GM12878 (cell line): ENCODE measurements at regions not wholly inside any gene's neighbourhood (a gene's known extent, or its start where the extent isn't known, plus 50 kb on each side); places are given as distances from the start of the nearest gene placed in this dataset.

ENCODE experiments used
- ATAC-seq: fragments of 200-7000 bp; cut with Tn5 transposase; 3 replicates; pipeline ENCODE4 v1.9.1; 2020; ENCODE audit warnings: mild to moderate bottlenecking, moderate library complexity
- BruUV-seq: library from RNA; stranded (reverse); fragments of 400-500 nt; replicated peaks from 2 replicates; lab custom pipeline; 2021; lab: Mats Ljungman, UMichigan
- CTCF ChIA-PET: fragments of 300-600 bp; sonication (Branson Sonifier 250); formaldehyde crosslinking; extraction: SDS; loops from one replicate; lab custom pipeline; 2021; ENCODE audit warnings: inconsistent platforms; lab: Yijun Ruan, JAX
- POLR2A ChIA-PET: fragments of 350-600 bp; formaldehyde crosslinking; extraction: SDS; loops from one replicate; lab custom pipeline; 2021; ENCODE audit warnings: inconsistent platforms; lab: Charles Lee
- RAD21 ChIA-PET: fragments of 300-600 bp; sonication (Branson Sonifier 250); formaldehyde crosslinking; loops from one replicate; lab custom pipeline; 2023; ENCODE audit warnings: antibody characterized with exemption; ENCODE audit not compliant: unreplicated experiment; lab: Charles Lee
- SMC1A ChIA-PET: fragments of 300-600 bp; sonication (Branson Sonifier 250); formaldehyde crosslinking; loops from one replicate; lab custom pipeline; 2023; ENCODE audit not compliant: unreplicated experiment, uncharacterized antibody; lab: Charles Lee
- DNase-seq: peaks from one replicate; pipeline ENCODE4 v3.0.0-alpha.2; 2011; ENCODE audit warnings: low read depth, low spot score
- FAIRE-seq: peaks from 3 replicates; lab custom pipeline; 2011; peaks lifted over from hg19 to GRCh38; lab: Jason Lieb, UNC
- H2AFZ ChIP-seq: 2 replicates; pipeline ENCODE4 v1.6.0; 2011; ENCODE audit warnings: low read depth, low read length, control low read depth; ENCODE audit not compliant: control insufficient read depth
- H3K27ac ChIP-seq: 2 replicates; pipeline ENCODE4 v1.5.1; 2011; ENCODE audit warnings: control low read depth; ENCODE audit not compliant: control insufficient read depth, insufficient read depth
- H3K27me3 ChIP-seq, 2 experiments: replicated peaks in 1 of 2; 2 replicates each; pipeline versions ENCODE4 v1.6.0 to v1.6.1; 2011; ENCODE audit warnings: low read length in 1 of 2; ENCODE audit not compliant: control insufficient read depth in 2 of 2, insufficient read depth in 2 of 2
- H3K36me3 ChIP-seq, 2 experiments: 2 replicates each; pipeline ENCODE4 v1.5.1; 2011; ENCODE audit warnings: low read length in 1 of 2; ENCODE audit not compliant: control insufficient read depth in 2 of 2, insufficient read depth in 2 of 2
- H3K4me1 ChIP-seq: 2 replicates; pipeline ENCODE4 v1.6.1; 2011; ENCODE audit warnings: mild to moderate bottlenecking, low read length, moderate library complexity, mixed read lengths; ENCODE audit not compliant: control insufficient read depth, insufficient read depth
- H3K4me2 ChIP-seq: 2 replicates; pipeline ENCODE4 v1.6.0; 2011; ENCODE audit warnings: control low read depth; ENCODE audit not compliant: control insufficient read depth, insufficient read depth
- H3K4me3 ChIP-seq: fragments of 200-600 bp; sonication (generic); 2 replicates; pipeline ENCODE4 v1.5.1; 2016
- H3K79me2 ChIP-seq: 2 replicates; pipeline ENCODE4 v1.6.0; 2011; ENCODE audit warnings: low read length; ENCODE audit not compliant: control insufficient read depth, insufficient read depth
- H3K9ac ChIP-seq: 2 replicates; pipeline ENCODE4 v1.8.0; 2011; ENCODE audit warnings: low read length, control low read depth, mixed read lengths; ENCODE audit not compliant: control insufficient read depth, insufficient read depth
- H3K9me3 ChIP-seq: replicated peaks from 3 replicates; pipeline ENCODE4 v1.5.1; 2011; ENCODE audit warnings: mild to moderate bottlenecking, low read length; ENCODE audit not compliant: control insufficient read depth, insufficient read depth
- H4K20me1 ChIP-seq: 2 replicates; pipeline ENCODE4 v1.6.0; 2011; ENCODE audit not compliant: control insufficient read depth, insufficient read depth
- BHLHE40 ChIP-seq, 2 experiments: fragments of 450-650 bp in 1 of 2; IDR thresholded peaks; 2 replicates each; pipeline ENCODE4 v1.6.1; 2011 to 2017; ENCODE audit warnings: low read depth in 2 of 2, borderline replicate concordance in 1 of 2, improper control_type of control experiment in 1 of 2, low read length in 1 of 2, mild to moderate bottlenecking in 1 of 2
- ETV6 ChIP-seq, 2 experiments: fragments of 450-650 bp in 1 of 2; IDR thresholded peaks in 1 of 2; conservative IDR thresholded peaks in 1 of 2; 2 replicates each; pipeline ENCODE4 v1.6.1; 2014; ENCODE audit warnings: antibody characterized with exemption in 1 of 2, borderline replicate concordance in 1 of 2, low read depth in 1 of 2, mild to moderate bottlenecking in 1 of 2, moderate library complexity in 1 of 2
- IKZF2 ChIP-seq, 2 experiments: fragments of 450-650 bp; IDR thresholded peaks; 2 replicates each; pipeline ENCODE4 v1.6.1; 2017; ENCODE audit warnings: mild to moderate bottlenecking in 2 of 2, moderate library complexity in 2 of 2
- PAX8 ChIP-seq: fragments of 450-650 bp; IDR thresholded peaks from 2 replicates; pipeline ENCODE4 v1.6.1; 2017; ENCODE audit warnings: mild to moderate bottlenecking, moderate library complexity
- RAD51 ChIP-seq: fragments of 450-650 bp; IDR thresholded peaks from 2 replicates; pipeline ENCODE4 v1.6.1; 2016; ENCODE audit warnings: moderate library complexity, mild to moderate bottlenecking, inconsistent platforms
- TAF1 ChIP-seq: IDR thresholded peaks from 2 replicates; pipeline ENCODE4 v1.6.1; 2011; ENCODE audit warnings: mild to moderate bottlenecking, low read depth, low read length, borderline replicate concordance
- TCF3 ChIP-seq: IDR thresholded peaks from 2 replicates; pipeline ENCODE4 v1.6.1; 2012; ENCODE audit warnings: low read depth, mild to moderate bottlenecking, low read length, borderline replicate concordance; ENCODE audit not compliant: insufficient read depth
- ZBTB11 ChIP-seq: fragments of 450-650 bp; formaldehyde crosslinking; IDR thresholded peaks from 2 replicates; pipeline ENCODE4 v1.5.0; 2022; ENCODE audit warnings: mild to moderate bottlenecking, missing genetic modification characterization
- WGBS: methylation state at CpG from one replicate; pipeline ENCODE4 v1.1.6; 2016; ENCODE audit warnings: low lambda C conversion rate; ENCODE audit not compliant: insufficient replicate concordance, insufficient coverage; ENCODE audit errors: missing lambda C conversion rate; 5-methylcytosine and 5-hydroxymethylcytosine counted together
- in situ Hi-C: fragments of 300-500 bp; cut with MboI; formaldehyde crosslinking; loops from 9 replicates; pipeline ENCODE4 v1.14.3; 2018; ENCODE audit warnings: mixed read lengths
- intact Hi-C: fragments of 100-400 bp; cut with micrococcal nuclease; formaldehyde crosslinking; loops from one replicate; pipeline ENCODE4 v1.14.2; 2022; ENCODE audit not compliant: unreplicated experiment
- TF ChIP-seq, protein P1 (sequence below): fragments of 450-650 bp; IDR thresholded peaks from 2 replicates; pipeline ENCODE4 v1.6.1; 2016; ENCODE audit warnings: mild to moderate bottlenecking, moderate library complexity, borderline replicate concordance

- peaks cover 1% of the 10 kb centered on the region; the same call in 1 of the 3 replicates for H3K9me3 ChIP-seq
- H3K4me2 ChIP-seq, result no peak overlapping the region
- RAD21 ChIA-PET, result interaction anchor here (1.2 kb wide), 1 partner anchor 14 kb away, joined by 3 read pairs; no protein-coding TSS in a partner anchor
- POLR2A ChIA-PET, result interaction anchor here (0.6 kb wide), 1 partner anchor 24 kb away, joined by 3 read pairs; no protein-coding TSS in a partner anchor
- in situ Hi-C loops, result no loop called here
- 56% methylated on average over 4 of the region's 4 CpGs for WGBS
- ATAC-seq, result 0 out of 3 replicates have a peak, but pooled peaks have one; percentile 16
- H3K79me2 ChIP-seq, result no peaks in the 10 kb centered on the region
- no peak overlapping the region for H3K27ac ChIP-seq
- no peaks in the 10 kb centered on the region for H3K36me3 ChIP-seq
- H2AFZ ChIP-seq, result no peak overlapping the region
- H3K9ac ChIP-seq, result no peak overlapping the region
- TF ChIP-seq IKZF2 (IDR thresholded peaks at IDR 0.05), result no peak
- TF ChIP-seq ETV6 (conservative IDR thresholded peaks at IDR 0.05 in 1 of 2, IDR thresholded peaks at IDR 0.05 in 1 of 2; ENCODE audit: borderline replicate concordance in 1 of 2, low read depth in 1 of 2), result no peak
- no peak for TF ChIP-seq TCF3
- TF ChIP-seq RAD51, result no peak
- TF ChIP-seq, protein P1, sequence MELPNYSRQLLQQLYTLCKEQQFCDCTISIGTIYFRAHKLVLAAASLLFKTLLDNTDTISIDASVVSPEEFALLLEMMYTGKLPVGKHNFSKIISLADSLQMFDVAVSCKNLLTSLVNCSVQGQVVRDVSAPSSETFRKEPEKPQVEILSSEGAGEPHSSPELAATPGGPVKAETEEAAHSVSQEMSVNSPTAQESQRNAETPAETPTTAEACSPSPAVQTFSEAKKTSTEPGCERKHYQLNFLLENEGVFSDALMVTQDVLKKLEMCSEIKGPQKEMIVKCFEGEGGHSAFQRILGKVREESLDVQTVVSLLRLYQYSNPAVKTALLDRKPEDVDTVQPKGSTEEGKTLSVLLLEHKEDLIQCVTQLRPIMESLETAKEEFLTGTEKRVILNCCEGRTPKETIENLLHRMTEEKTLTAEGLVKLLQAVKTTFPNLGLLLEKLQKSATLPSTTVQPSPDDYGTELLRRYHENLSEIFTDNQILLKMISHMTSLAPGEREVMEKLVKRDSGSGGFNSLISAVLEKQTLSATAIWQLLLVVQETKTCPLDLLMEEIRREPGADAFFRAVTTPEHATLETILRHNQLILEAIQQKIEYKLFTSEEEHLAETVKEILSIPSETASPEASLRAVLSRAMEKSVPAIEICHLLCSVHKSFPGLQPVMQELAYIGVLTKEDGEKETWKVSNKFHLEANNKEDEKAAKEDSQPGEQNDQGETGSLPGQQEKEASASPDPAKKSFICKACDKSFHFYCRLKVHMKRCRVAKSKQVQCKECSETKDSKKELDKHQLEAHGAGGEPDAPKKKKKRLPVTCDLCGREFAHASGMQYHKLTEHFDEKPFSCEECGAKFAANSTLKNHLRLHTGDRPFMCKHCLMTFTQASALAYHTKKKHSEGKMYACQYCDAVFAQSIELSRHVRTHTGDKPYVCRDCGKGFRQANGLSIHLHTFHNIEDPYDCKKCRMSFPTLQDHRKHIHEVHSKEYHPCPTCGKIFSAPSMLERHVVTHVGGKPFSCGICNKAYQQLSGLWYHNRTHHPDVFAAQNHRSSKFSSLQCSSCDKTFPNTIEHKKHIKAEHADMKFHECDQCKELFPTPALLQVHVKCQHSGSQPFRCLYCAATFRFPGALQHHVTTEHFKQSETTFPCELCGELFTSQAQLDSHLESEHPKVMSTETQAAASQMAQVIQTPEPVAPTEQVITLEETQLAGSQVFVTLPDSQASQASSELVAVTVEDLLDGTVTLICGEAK, result no peak
- TF ChIP-seq ZBTB11 (CRISPR knock-in tag), result no peak
- TF ChIP-seq BHLHE40 (IDR thresholded peaks at IDR 0.05; ENCODE audit: borderline replicate concordance in 1 of 2, low read depth in 2 of 2, low read length in 1 of 2), result no peak
- TF ChIP-seq TAF1, result no peak
- TF ChIP-seq PAX8, result no peak
- intact Hi-C loops, result no loop called here
- CTCF ChIA-PET, result interaction anchor here (0.6 to 4.6 kb wide), 14 partner anchors 8 to 119 kb away, joined by 3 to 36 read pairs (median 5); no protein-coding TSS in a partner anchor
- no TSS peak for BruUV-seq
- no peaks in the 10 kb centered on the region for H4K20me1 ChIP-seq
- no peaks in the 10 kb centered on the region for H3K27me3 ChIP-seq
- no peak overlapping the region for H3K4me3 ChIP-seq
- no peak for FAIRE-seq
- peaks cover 8% of the 10 kb centered on the region for H3K4me1 ChIP-seq
- SMC1A ChIA-PET, result interaction anchor here (0.6 to 1.7 kb wide), 6 partner anchors 9 to 99 kb away, joined by 3 to 5 read pairs (median 4); no protein-coding TSS in a partner anchor
- no peak for DNase-seq
Observed at GRCh38 chr14:106776395-106776983, 1250.1 kb downstream of the TMEM121 start.
